Ishikawa (cell line): ENCODE measurements at regions not wholly inside any gene's neighbourhood (a gene's known extent, or its start where the extent isn't known, plus 50 kb on each side); places are given as distances from the start of the nearest gene placed in this dataset.
A peak's percentile ranks its signal among the peaks of the same experiment; 100 is the strongest.

ENCODE experiments used
- CEBPB ChIP-seq: IDR thresholded peaks from 2 replicates; pipeline ENCODE4 v1.6.1; 2012
- CREB1 ChIP-seq: IDR thresholded peaks from 2 replicates; pipeline ENCODE4 v1.6.1; 2012; ENCODE audit warnings: low read depth
- EGR1 ChIP-seq: IDR thresholded peaks from 2 replicates; pipeline ENCODE4 v1.6.1; 2012
- EP300 ChIP-seq: IDR thresholded peaks from 2 replicates; pipeline ENCODE4 v1.6.1; 2012; ENCODE audit warnings: borderline replicate concordance
- FOXM1 ChIP-seq: IDR thresholded peaks from 2 replicates; pipeline ENCODE4 v1.6.1; 2012; ENCODE audit warnings: low read depth, borderline replicate concordance
- MAX ChIP-seq: IDR thresholded peaks from 2 replicates; pipeline ENCODE4 v1.6.1; 2012
- NFIC ChIP-seq: IDR thresholded peaks from 2 replicates; pipeline ENCODE4 v1.6.1; 2012
- RAD21 ChIP-seq: IDR thresholded peaks from 2 replicates; pipeline ENCODE4 v1.6.1; 2012; ENCODE audit warnings: low read depth
- REST ChIP-seq: IDR thresholded peaks from 2 replicates; pipeline ENCODE4 v1.6.1; 2012; ENCODE audit warnings: low read depth, mild to moderate bottlenecking
- TCF12 ChIP-seq: IDR thresholded peaks from 2 replicates; pipeline ENCODE4 v1.6.1; 2012; ENCODE audit warnings: low read depth
- TEAD4 ChIP-seq: IDR thresholded peaks from 2 replicates; pipeline ENCODE4 v1.6.1; 2012
- USF1 ChIP-seq: IDR thresholded peaks from 2 replicates; pipeline ENCODE4 v1.6.1; 2012
- YY1 ChIP-seq: IDR thresholded peaks from 2 replicates; pipeline ENCODE4 v1.6.1; 2012; ENCODE audit warnings: low read depth
- ZBTB7A ChIP-seq: IDR thresholded peaks from 2 replicates; pipeline ENCODE4 v1.6.1; 2012; ENCODE audit warnings: low read depth

GRCh38 chr5:119726544-119726943 is 97.2 kb downstream of the FAM170A start:
- TF ChIP-seq EGR1 (no peak), TCF12 (no peak), TEAD4 (no peak), ZBTB7A (no peak), CREB1 (no peak), USF1 (no peak)

- no peak for TF ChIP-seq NFIC
- no peak for TF ChIP-seq TEAD4
Measured at GRCh38 chr5:119740225-119740624, 110.9 kb downstream of the FAM170A start.

- no peak for TF ChIP-seq EGR1
- TF ChIP-seq CEBPB, result no peak
- no peak for TF ChIP-seq RAD21
Measured at GRCh38 chr5:119741691-119742090, 112.3 kb downstream of the FAM170A start.

GRCh38 chr5:119742311-119742710 is 113.0 kb downstream of the FAM170A start:
- TF ChIP-seq ZBTB7A, result no peak

GRCh38 chr5:119743927-119744326 is 114.6 kb downstream of the FAM170A start:
- TF ChIP-seq RAD21, result peak; percentile 77
- TF ChIP-seq USF1, result no peak

GRCh38 chr5:119745976-119746375 is 116.6 kb downstream of the FAM170A start:
- TF ChIP-seq NFIC, result no peak
- TF ChIP-seq TCF12, result no peak
- no peak for TF ChIP-seq USF1
- no peak for TF ChIP-seq REST
- TF ChIP-seq TEAD4, result no peak

- TF ChIP-seq ZBTB7A (no peak), EGR1 (no peak), RAD21 (no peak), MAX (no peak), USF1 (no peak), FOXM1 (no peak), EP300 (no peak), CEBPB (no peak)
Measured at GRCh38 chr5:119746984-119747383, 117.6 kb downstream of the FAM170A start.

GRCh38 chr5:119750887-119751733 is 121.8 kb downstream of the FAM170A start:
- TF ChIP-seq TCF12 (no peak), CEBPB (no peak)

- no peak for TF ChIP-seq USF1
- TF ChIP-seq YY1, result no peak
- TF ChIP-seq REST, result no peak
- TF ChIP-seq TEAD4, result no peak
- TF ChIP-seq NFIC, result no peak
- TF ChIP-seq EP300, result no peak
- no peak for TF ChIP-seq CREB1
- TF ChIP-seq RAD21, result no peak
Measured at GRCh38 chr5:119751734-119752094, 122.4 kb downstream of the FAM170A start.
